HG03097 (cell line): ENCODE measurements at regions not wholly inside any gene's neighbourhood (a gene's known extent, or its start where the extent isn't known, plus 50 kb on each side); places are given as distances from the start of the nearest gene placed in this dataset.
"Not testable (repeated sequence)": the region's sequence is repeated elsewhere in the genome, so short reads cannot be mapped to it uniquely, and the experiment has no call there.

ENCODE experiments used
- ATAC-seq: cut with Tn5 transposase; IDR thresholded peaks from one replicate; pipeline ENCODE4 v1.9.1; 2021; ENCODE audit not compliant: unreplicated experiment, low FRiP score

GRCh38 chr15:26038693-26039092 is 175.6 kb upstream of the ATP10A start:
- no peak for ATAC-seq

- ATAC-seq = no peak
These were observed 174.2 kb upstream of the ATP10A start for GRCh38 chr15:26037369-26037768.

GRCh38 chr15:26033493-26033892 is 170.4 kb upstream of the ATP10A start:
- ATAC-seq = no peak

- no peak for ATAC-seq
These were observed 169.2 kb upstream of the ATP10A start for GRCh38 chr15:26032162-26032846.

GRCh38 chr15:26029586-26029985 is 166.5 kb upstream of the ATP10A start:
- ATAC-seq = not testable (repeated sequence)

- ATAC-seq = no peak
These were observed 166.0 kb upstream of the ATP10A start for GRCh38 chr15:26029146-26029545.

GRCh38 chr15:26028086-26028740 is 165.1 kb upstream of the ATP10A start:
- ATAC-seq = no peak

GRCh38 chr15:26026671-26027070 is 163.5 kb upstream of the ATP10A start:
- ATAC-seq = not testable (repeated sequence)

GRCh38 chr15:26024241-26024640 is 161.1 kb upstream of the ATP10A start:
- no peak for ATAC-seq

GRCh38 chr15:26023691-26024090 is 160.6 kb upstream of the ATP10A start:
- ATAC-seq = no peak

- ATAC-seq = no peak
These were observed 160.1 kb upstream of the ATP10A start for GRCh38 chr15:26023231-26023630.

- ATAC-seq = no peak
These were observed 157.7 kb upstream of the ATP10A start for GRCh38 chr15:26020871-26021270.

- no peak for ATAC-seq
These were observed 154.5 kb upstream of the ATP10A start for GRCh38 chr15:26017665-26018064.

- ATAC-seq = no peak
These were observed 152.5 kb upstream of the ATP10A start for GRCh38 chr15:26015516-26016075.

- ATAC-seq = no peak
These were observed 150.9 kb upstream of the ATP10A start for GRCh38 chr15:26013981-26014380.

GRCh38 chr15:26011916-26012315 is 148.8 kb upstream of the ATP10A start:
- ATAC-seq = no peak

GRCh38 chr15:26007151-26007550 is 144.0 kb upstream of the ATP10A start:
- no peak for ATAC-seq

GRCh38 chr15:26001201-26001600 is 138.1 kb upstream of the ATP10A start:
- no peak for ATAC-seq

GRCh38 chr15:25993506-25993905 is 130.4 kb upstream of the ATP10A start:
- no peak for ATAC-seq

GRCh38 chr15:25990220-25990619 is 127.1 kb upstream of the ATP10A start:
- ATAC-seq = no peak

GRCh38 chr15:25989327-25989726 is 126.2 kb upstream of the ATP10A start:
- no peak for ATAC-seq

GRCh38 chr15:25988716-25989115 is 125.6 kb upstream of the ATP10A start:
- ATAC-seq = not testable (repeated sequence)
